HCT116 (cell line): ENCODE measurements at regions not wholly inside any gene's neighbourhood (a gene's known extent, or its start where the extent isn't known, plus 50 kb on each side); places are given as distances from the start of the nearest gene placed in this dataset.

Experiments
- ATAC-seq: fragments of 200-7000 bp; cut with Tn5 transposase; 2 replicates; pipeline ENCODE4 v1.9.1; 2020; ENCODE audit warnings: mild to moderate bottlenecking, moderate library complexity
- BruUV-seq: library from RNA; stranded (reverse); fragments of 400-500 nt; replicated peaks from 2 replicates; lab custom pipeline; 2021; lab: Mats Ljungman, UMichigan
- CTCF ChIA-PET: fragments of 300-600 bp; sonication (Branson Sonifier 250); formaldehyde crosslinking; loops from one replicate; lab custom pipeline; 2021; ENCODE audit warnings: antibody characterized with exemption; lab: Charles Lee
- POLR2A ChIA-PET: fragments of 300-600, 350-600 bp; sonication (Branson Sonifier 250); formaldehyde crosslinking; loops from one replicate; lab custom pipeline; 2021; ENCODE audit warnings: antibody characterized with exemption; lab: Charles Lee
- RAD21 ChIA-PET, 2 experiments: fragments of 300-600 bp; sonication (Branson Sonifier 250); formaldehyde crosslinking; loops; one replicate each; lab custom pipeline; 2023; ENCODE audit warnings: low total read pairs in 2 of 2; ENCODE audit not compliant: uncharacterized antibody in 2 of 2, unreplicated experiment in 2 of 2, low non-redundant PET in 1 of 2; lab: Charles Lee
- DNase-seq: peaks from one replicate; pipeline ENCODE4 v3.0.0-alpha.2; 2010; ENCODE audit warnings: low read depth, low spot score
- H2AFZ ChIP-seq: fragments of 200-600 bp; shearing (Covaris generic), sonication (generic); 2 replicates; pipeline ENCODE4 v1.6.1; 2017; ENCODE audit warnings: low read depth, mixed run types, mixed read lengths, antibody characterized with exemption, low read length; ENCODE audit not compliant: poor library complexity, severe bottlenecking
- H3K27ac ChIP-seq: 2 replicates; pipeline ENCODE4 v1.5.1; 2012; ENCODE audit warnings: low read depth, low read length
- H3K27me3 ChIP-seq: fragments of 200-600 bp; sonication (generic); 2 replicates; pipeline ENCODE4 v1.6.1; 2016; ENCODE audit warnings: mixed run types, low read length, mixed read lengths; ENCODE audit not compliant: insufficient read depth
- H3K36me3 ChIP-seq, 2 experiments: fragments of 200-500 bp in 1 of 2; fragments of 200-600 bp in 1 of 2; sonication (Bioruptor generic) in 1 of 2; sonication (generic) in 1 of 2; 2 replicates each; pipeline versions ENCODE4 v1.5.1 to v1.6.1; 2014 to 2016; ENCODE audit warnings: low read length in 2 of 2, inconsistent platforms in 1 of 2, mixed read lengths in 1 of 2, mixed run types in 1 of 2; ENCODE audit not compliant: insufficient read depth in 2 of 2, control insufficient read depth in 1 of 2
- H3K4me1 ChIP-seq, 2 experiments: fragments of 200-600 bp in 1 of 2; sonication (generic) in 1 of 2; 2 replicates each; pipeline versions ENCODE4 v1.5.1 to v1.6.1; 2012 to 2017; ENCODE audit warnings: low read length in 2 of 2, inconsistent platforms in 1 of 2, mild to moderate bottlenecking in 1 of 2, mixed read lengths in 1 of 2, mixed run types in 1 of 2, moderate library complexity in 1 of 2; ENCODE audit not compliant: insufficient read depth in 2 of 2, control insufficient read depth in 1 of 2
- H3K4me2 ChIP-seq: fragments of 200-600 bp; sonication (generic); 2 replicates; pipeline ENCODE4 v1.6.1; 2017; ENCODE audit warnings: mixed run types, low read length, mixed read lengths
- H3K4me3 ChIP-seq, 2 experiments: fragments of 200-600 bp in 1 of 2; sonication (generic) in 1 of 2; replicated peaks in 1 of 2; 2 replicates each; pipeline ENCODE4 v1.5.1; 2011 to 2016; ENCODE audit warnings: low read length in 2 of 2, control low read depth in 1 of 2, low read depth in 1 of 2, mild to moderate bottlenecking in 1 of 2, mixed read lengths in 1 of 2, mixed run types in 1 of 2
- H3K79me2 ChIP-seq: fragments of 200-600 bp; sonication (generic); 2 replicates; pipeline ENCODE4 v1.6.1; 2017; ENCODE audit warnings: mild to moderate bottlenecking, mixed run types, low read length, moderate library complexity, mixed read lengths; ENCODE audit not compliant: insufficient read depth
- H3K9ac ChIP-seq: fragments of 200-600 bp; sonication (generic); 2 replicates; pipeline ENCODE4 v1.6.1; 2016; ENCODE audit warnings: low read length, mixed read lengths
- H3K9me2 ChIP-seq: fragments of 200-600 bp; sonication (generic), shearing (Covaris generic); 2 replicates; pipeline ENCODE4 v1.6.1; 2017; ENCODE audit warnings: mixed run types, mild to moderate bottlenecking, moderate library complexity; ENCODE audit not compliant: insufficient read depth
- H3K9me3 ChIP-seq, 2 experiments: fragments of 200-500 bp in 1 of 2; fragments of 200-600 bp in 1 of 2; sonication (Bioruptor generic) in 1 of 2; sonication (generic) in 1 of 2; 2 replicates each; pipeline ENCODE4 v1.6.1; 2014 to 2017; ENCODE audit warnings: low read length in 2 of 2, mixed read lengths in 2 of 2, inconsistent platforms in 1 of 2, low read depth in 1 of 2, mild to moderate bottlenecking in 1 of 2, mixed run types in 1 of 2, moderate library complexity in 1 of 2; ENCODE audit not compliant: control insufficient read depth in 1 of 2, insufficient read depth in 1 of 2
- H4K20me1 ChIP-seq: fragments of 200-600 bp; sonication (generic), shearing (Covaris generic); 2 replicates; pipeline ENCODE4 v1.6.1; 2017; ENCODE audit warnings: mixed run types, mild to moderate bottlenecking, moderate library complexity; ENCODE audit not compliant: insufficient read depth
- CTCF ChIP-seq, 3 experiments: fragments of 200-600 bp in 1 of 3; sonication (generic) in 1 of 3; IDR thresholded peaks in 2 of 3; conservative IDR thresholded peaks in 1 of 3; 2 replicates each; pipeline ENCODE4 v1.5.1; 2012 to 2017; ENCODE audit warnings: low read depth in 2 of 3, low read length in 2 of 3, antibody characterized with exemption in 1 of 3, borderline replicate concordance in 1 of 3, control low read depth in 1 of 3, mild to moderate bottlenecking in 1 of 3, mixed read lengths in 1 of 3, mixed run types in 1 of 3, moderate library complexity in 1 of 3; ENCODE audit not compliant: insufficient read depth in 1 of 3
- REST ChIP-seq: IDR thresholded peaks from 2 replicates; pipeline ENCODE4 v1.6.1; 2012; ENCODE audit warnings: low read depth
- SRF ChIP-seq: IDR thresholded peaks from 2 replicates; pipeline ENCODE4 v1.6.1; 2012; ENCODE audit warnings: low read depth
- TCF7L2 ChIP-seq: IDR thresholded peaks from 2 replicates; pipeline ENCODE4 v1.7.0; 2011; ENCODE audit warnings: borderline replicate concordance, inconsistent platforms; ENCODE audit not compliant: insufficient read depth, insufficient read length; ENCODE audit errors: extremely low read depth
- ZBTB33 ChIP-seq: IDR thresholded peaks from 2 replicates; pipeline ENCODE4 v1.6.1; 2011; ENCODE audit warnings: mild to moderate bottlenecking, low read length, moderate library complexity; ENCODE audit not compliant: insufficient replicate concordance; ENCODE audit errors: extremely low read depth
- ZNF274 ChIP-seq: fragments of 200-500 bp; sonication (Bioruptor generic); IDR thresholded peaks from 2 replicates; pipeline ENCODE4 v1.6.1; 2014; ENCODE audit warnings: mild to moderate bottlenecking, low read depth, low read length, inconsistent platforms
- intact Hi-C: fragments of 100-400 bp; cut with micrococcal nuclease; formaldehyde crosslinking; loops from 2 replicates; pipeline ENCODE4 v1.10.0; 2022

GRCh38 chr21:23899561-23899960 is 1707.7 kb downstream of the MRPL39 start:
- intact Hi-C loops, result no loop called here
- no peak overlapping the region for H3K9ac ChIP-seq
- no peaks in the 10 kb centered on the region for H3K4me1 ChIP-seq
- RAD21 ChIA-PET, result no interaction called here
- CTCF ChIA-PET, result no interaction called here
- no peak overlapping the region for H3K27ac ChIP-seq
- no peak for ATAC-seq
- H3K9me3 ChIP-seq, result peaks cover 26 to 27% of the 10 kb centered on the region in 2 experiments; a peak in 2 of 4 replicates
- H3K4me2 ChIP-seq, result no peak overlapping the region
- H3K79me2 ChIP-seq, result no peaks in the 10 kb centered on the region
- TF ChIP-seq ZNF274 (no peak), SRF (no peak), CTCF (IDR thresholded peaks at IDR 0.05 in 2 of 3, conservative IDR thresholded peaks at IDR 0.05 in 1 of 3; ENCODE audit: borderline replicate concordance in 1 of 3, insufficient read depth in 1 of 3, low read depth in 2 of 3, low read length in 2 of 3) (no peak), TCF7L2 (no peak), ZBTB33 (no peak), REST (no peak)
- no peaks in the 10 kb centered on the region for H4K20me1 ChIP-seq
- H3K9me2 ChIP-seq, result no peaks in the 10 kb centered on the region
- H2AFZ ChIP-seq, result no peak overlapping the region
- no peaks in the 10 kb centered on the region for H3K27me3 ChIP-seq
- no peak overlapping the region for H3K4me3 ChIP-seq
- POLR2A ChIA-PET, result no interaction called here
- no peak for DNase-seq
- no TSS peak for BruUV-seq
- no peaks in the 10 kb centered on the region for H3K36me3 ChIP-seq
